VCaP (cell line): ENCODE measurements at regions not wholly inside any gene's neighbourhood (a gene's known extent, or its start where the extent isn't known, plus 50 kb on each side); places are given as distances from the start of the nearest gene placed in this dataset.

Source experiments
- H3K27ac ChIP-seq: fragments of 450-650 bp; 2 replicates; pipeline ENCODE4 v1.5.1; 2017
- TF ChIP-seq, protein P1 (sequence below): fragments of 450-650 bp; conservative IDR thresholded peaks from 2 replicates; pipeline ENCODE4 v1.5.1; 2017; ENCODE audit warnings: mild to moderate bottlenecking, moderate library complexity

DNA sequence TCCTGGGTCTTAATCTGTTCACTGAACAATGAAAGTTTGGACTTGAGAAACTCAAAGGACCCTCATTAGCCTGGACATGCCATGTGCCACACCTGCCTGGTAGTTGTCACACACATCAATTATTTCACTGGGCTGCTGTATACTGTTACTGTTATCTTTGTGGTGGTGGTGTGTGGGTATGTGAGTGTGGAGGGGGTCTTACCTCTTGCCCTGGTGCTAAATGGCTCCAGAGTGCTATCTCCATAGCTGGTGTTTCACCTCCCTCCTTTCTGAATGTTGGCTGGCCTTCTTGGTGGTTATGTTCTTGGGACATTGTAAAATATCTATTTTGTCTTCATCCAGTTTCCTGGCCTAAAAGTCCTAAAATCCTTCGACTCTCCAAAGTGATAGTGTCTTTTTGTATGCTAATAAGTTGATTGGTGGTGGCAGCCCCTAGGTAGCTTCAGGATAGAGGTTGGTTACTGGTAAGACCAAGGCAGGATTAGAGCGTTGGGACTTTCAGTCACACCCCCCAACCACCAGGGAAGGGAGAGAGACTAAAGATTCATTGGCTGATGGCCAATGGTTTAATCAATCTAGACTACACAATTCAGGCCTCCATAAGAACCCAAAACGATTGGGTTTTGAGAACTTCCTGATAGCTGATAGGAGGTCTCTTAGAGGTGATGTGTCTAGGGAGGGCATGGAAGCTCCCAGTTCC, 328.1 kb downstream of the MYCN start:
- H3K27ac ChIP-seq, result no peak overlapping the region
- TF ChIP-seq, protein P1, sequence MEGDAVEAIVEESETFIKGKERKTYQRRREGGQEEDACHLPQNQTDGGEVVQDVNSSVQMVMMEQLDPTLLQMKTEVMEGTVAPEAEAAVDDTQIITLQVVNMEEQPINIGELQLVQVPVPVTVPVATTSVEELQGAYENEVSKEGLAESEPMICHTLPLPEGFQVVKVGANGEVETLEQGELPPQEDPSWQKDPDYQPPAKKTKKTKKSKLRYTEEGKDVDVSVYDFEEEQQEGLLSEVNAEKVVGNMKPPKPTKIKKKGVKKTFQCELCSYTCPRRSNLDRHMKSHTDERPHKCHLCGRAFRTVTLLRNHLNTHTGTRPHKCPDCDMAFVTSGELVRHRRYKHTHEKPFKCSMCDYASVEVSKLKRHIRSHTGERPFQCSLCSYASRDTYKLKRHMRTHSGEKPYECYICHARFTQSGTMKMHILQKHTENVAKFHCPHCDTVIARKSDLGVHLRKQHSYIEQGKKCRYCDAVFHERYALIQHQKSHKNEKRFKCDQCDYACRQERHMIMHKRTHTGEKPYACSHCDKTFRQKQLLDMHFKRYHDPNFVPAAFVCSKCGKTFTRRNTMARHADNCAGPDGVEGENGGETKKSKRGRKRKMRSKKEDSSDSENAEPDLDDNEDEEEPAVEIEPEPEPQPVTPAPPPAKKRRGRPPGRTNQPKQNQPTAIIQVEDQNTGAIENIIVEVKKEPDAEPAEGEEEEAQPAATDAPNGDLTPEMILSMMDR, result no peak

DNA sequence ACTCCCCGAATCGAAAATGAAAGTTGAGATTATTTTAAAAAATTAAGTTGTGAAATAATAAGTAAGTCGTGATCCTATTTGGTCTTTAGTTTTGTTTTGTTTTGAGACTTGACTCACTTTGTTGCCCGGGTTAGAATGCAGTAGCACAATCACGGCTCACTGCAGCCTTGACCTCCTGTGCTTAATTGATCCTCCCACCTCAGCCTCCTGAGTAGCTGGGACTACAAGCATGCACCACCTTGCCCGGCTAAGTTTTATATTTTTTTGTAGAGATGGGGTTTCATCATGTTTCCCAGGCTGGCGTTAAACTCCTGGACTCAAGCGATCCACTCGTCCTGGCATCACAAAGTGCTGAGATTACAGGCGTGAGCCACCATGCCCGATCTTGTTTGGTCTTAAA, 326.2 kb downstream of the MYCN start:
- TF ChIP-seq, protein P1, result no peak
- H3K27ac ChIP-seq, result no peak overlapping the region

DNA sequence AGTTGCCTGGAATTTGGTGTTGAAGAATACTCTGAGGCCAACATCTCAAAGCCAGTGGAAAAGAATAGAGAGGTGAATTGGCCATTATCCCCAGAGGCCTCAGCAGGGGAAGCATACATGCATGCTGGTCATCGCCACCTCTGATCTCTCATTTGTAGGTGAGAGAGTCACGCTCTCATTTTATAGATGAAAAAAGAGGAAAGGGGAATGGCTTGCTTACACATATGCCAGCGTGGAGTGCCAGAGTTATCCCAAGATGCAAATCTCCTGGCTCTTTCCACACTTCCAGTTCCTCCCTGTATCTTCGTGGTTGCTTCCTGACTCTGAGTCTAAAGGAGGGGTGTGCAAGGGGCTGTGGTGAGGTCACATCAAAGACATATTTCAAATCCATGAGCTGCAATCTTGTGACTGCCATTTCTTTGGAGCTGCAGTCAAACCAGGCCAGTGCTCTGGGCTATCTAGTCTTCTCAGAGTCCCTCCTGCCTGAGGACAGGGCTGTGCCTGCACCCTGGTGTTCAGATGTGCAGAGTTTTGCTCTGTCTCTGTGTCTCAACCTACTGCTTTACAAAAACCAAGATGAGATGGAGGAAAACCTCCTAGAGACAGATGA, 324.7 kb downstream of the MYCN start:
- TF ChIP-seq, protein P1, result no peak
- H3K27ac ChIP-seq, result no peak overlapping the region

DNA sequence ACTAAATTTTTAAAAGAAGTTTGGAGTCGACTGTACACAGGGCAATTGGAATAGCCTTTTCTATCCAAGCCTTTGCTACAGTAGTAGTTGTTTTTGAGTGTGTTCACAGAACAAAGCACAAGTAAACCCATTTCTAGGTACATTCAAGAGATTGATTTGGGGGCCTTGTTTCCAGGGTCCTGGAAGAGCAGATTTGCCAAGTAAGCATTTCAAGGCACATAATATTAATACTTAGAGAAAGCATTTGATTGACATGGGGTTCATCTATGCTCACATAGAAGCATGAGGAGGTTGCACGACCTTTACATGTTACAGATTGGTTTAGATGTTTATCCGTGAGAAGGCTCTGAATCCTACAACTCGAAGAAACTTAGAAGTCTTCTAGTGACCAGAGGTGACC, 324.1 kb downstream of the MYCN start:
- no peak overlapping the region for H3K27ac ChIP-seq
- TF ChIP-seq, protein P1, result no peak

DNA sequence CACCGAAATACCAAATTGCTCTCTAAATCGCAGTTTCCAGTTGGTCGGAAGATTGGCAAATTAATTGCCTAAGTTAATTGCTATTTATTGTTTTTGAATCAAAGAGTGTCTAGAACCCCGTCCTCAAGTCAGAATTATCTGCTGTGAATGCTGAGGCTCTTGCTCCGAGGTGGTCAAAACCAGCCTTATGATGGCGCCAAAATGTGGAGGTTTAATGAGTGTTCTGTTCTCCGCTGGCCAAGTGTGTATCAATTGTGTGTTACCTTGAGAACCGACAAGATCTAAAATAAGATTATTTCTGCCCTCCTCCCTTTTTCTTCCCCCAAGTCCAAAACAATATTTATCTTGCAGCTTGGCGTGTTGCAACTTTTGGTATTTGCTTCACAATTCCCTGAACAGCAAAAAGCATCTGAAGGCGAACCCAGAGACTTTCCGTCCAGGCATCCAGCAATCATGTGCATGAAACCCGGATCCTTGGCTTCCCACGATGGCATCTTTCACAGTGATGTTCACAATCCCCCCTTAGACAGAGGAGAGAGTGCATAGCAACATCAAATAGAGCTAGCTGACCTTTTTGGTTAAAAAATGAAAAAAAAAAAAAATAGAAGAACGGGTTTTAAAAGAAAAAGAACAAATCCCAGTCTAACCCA, 323.0 kb downstream of the MYCN start:
- H3K27ac ChIP-seq, result no peak overlapping the region
- TF ChIP-seq, protein P1, result no peak

DNA sequence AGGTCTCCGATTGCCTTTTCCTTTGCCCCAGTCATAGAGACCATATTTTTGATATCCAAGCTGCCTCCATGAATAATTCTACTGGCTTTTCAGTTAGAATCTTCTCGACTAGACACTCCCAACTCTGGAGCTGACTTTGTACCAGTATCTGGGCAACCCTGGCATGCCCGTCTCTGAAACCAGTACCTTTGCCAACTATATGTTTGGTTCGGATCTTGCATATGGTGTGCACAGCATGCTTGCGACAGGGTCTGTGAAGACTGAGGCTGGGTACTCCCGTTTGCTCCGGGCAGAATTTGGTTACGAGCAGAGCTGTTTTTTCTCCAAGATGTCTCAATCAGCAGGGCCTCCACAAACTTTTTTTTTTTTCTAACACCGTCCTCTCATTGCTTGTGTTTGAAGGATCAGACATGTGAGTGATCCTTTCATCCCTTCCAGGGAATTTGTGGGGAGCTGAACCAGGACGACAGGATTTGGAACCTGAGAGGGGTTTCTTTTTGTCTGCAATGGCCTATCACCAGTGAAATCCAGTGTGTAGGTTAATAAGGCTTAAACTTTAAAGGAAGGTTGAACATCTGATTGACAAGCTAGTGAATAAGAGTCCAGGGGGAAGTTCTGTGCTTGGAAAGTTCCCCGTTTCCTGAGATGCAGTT, 322.3 kb downstream of the MYCN start:
- TF ChIP-seq, protein P1, result no peak

DNA sequence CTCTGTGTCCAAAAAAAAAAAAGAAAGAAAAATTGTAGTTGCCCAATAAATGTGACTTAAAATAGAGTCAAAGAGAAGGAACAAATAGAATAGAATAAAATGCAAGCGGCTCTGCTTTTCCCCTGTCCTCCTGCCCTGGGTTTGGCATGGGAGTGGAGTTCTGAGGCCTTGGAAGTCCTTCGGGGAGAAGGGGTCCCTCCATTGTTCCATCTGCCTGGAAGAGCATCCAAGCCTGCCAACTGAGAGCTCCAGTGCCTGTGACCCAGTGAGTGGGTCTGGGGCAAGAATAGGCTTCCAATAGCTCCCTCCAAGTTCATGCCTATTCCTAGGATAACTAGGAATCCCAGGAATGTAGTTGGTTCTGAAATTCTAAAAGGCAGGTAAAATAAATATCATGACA, 321.4 kb downstream of the MYCN start:
- TF ChIP-seq, protein P1, result no peak
- H3K27ac ChIP-seq, result no peak overlapping the region

More for the DNA sequence above, 322.3 kb downstream of the MYCN start:
- H3K27ac ChIP-seq, result no peak overlapping the region
